Activated B cell treated with CpG ODN at 0.5 μM for 24 hours (primary cell): ENCODE measurements at regions not wholly inside any gene's neighbourhood (a gene's known extent, or its start where the extent isn't known, plus 50 kb on each side); places are given as distances from the start of the nearest gene placed in this dataset.

Source experiments
- ATAC-seq: fragments of 200-7000 bp; cut with Tn5 transposase; one replicate; pipeline ENCODE4 v1.10.0; 2021; ENCODE audit warnings: low read depth, mild to moderate bottlenecking, moderate library complexity
- CTCF ChIA-PET: fragments of 350-600 bp; sonication (Branson Sonifier 250); formaldehyde crosslinking; loops from one replicate; lab custom pipeline; 2021; ENCODE audit warnings: antibody characterized with exemption; lab: Charles Lee
- POLR2A ChIA-PET: fragments of 350-600 bp; sonication (Branson Sonifier 250); formaldehyde crosslinking; loops from one replicate; lab custom pipeline; 2021; ENCODE audit warnings: antibody characterized with exemption; lab: Charles Lee
- DNase-seq: peaks from one replicate; pipeline ENCODE4 v3.0.0; 2022
- H3K27ac Mint-ChIP-seq: one replicate; pipeline ENCODE4 v1.8.0; 2020; ENCODE audit warnings: mixed read lengths
- H3K27me3 Mint-ChIP-seq: one replicate; pipeline ENCODE4 v1.8.0; 2021; ENCODE audit warnings: mixed read lengths
- H3K36me3 Mint-ChIP-seq: one replicate; pipeline ENCODE4 v1.8.0; 2021; ENCODE audit warnings: low read depth, mixed read lengths
- H3K4me1 Mint-ChIP-seq: one replicate; pipeline ENCODE4 v1.8.0; 2021; ENCODE audit warnings: mixed read lengths
- H3K4me3 Mint-ChIP-seq: one replicate; pipeline ENCODE4 v1.8.0; 2020; ENCODE audit warnings: mild to moderate bottlenecking, mixed read lengths
- H3K9me3 Mint-ChIP-seq: one replicate; pipeline ENCODE4 v1.8.0; 2020; ENCODE audit warnings: mixed read lengths
- CTCF ChIP-seq: fragments of 200-600 bp; IDR thresholded peaks from one replicate; pipeline ENCODE4 v1.8.0; 2022; ENCODE audit warnings: antibody characterized with exemption, mild to moderate bottlenecking
- intact Hi-C: fragments of 100-400 bp; cut with micrococcal nuclease; formaldehyde crosslinking; loops from one replicate; pipeline ENCODE4 v1.15.1; 2024

- no peaks in the 10 kb centered on the region for H3K9me3 Mint-ChIP-seq
These were observed 498.1 kb upstream of the FSTL5 start for GRCh38 chr4:162661913-162662312.

GRCh38 chr4:162659716-162660115, 495.9 kb upstream of the FSTL5 start:
- H3K9me3 Mint-ChIP-seq = no peaks in the 10 kb centered on the region

More at GRCh38 chr4:162661913-162662312, 498.1 kb upstream of the FSTL5 start:
- Mint-ChIP-seq H3K4me1 (no peaks in the 10 kb centered on the region), H3K36me3 (no peaks in the 10 kb centered on the region), H3K27ac (no peak overlapping the region), H3K27me3 (no peaks in the 10 kb centered on the region), H3K4me3 (no peak overlapping the region)
- ATAC-seq = no peak
- TF ChIP-seq CTCF = no peak
- ChIA-PET CTCF (no interaction called here), POLR2A (no interaction called here)
- intact Hi-C loops = no loop called here
- DNase-seq = no peak

GRCh38 chr4:162657966-162658365, 494.2 kb upstream of the FSTL5 start:
- POLR2A ChIA-PET = no interaction called here
- Mint-ChIP-seq H3K9me3 (no peaks in the 10 kb centered on the region), H3K4me1 (no peaks in the 10 kb centered on the region), H3K36me3 (no peaks in the 10 kb centered on the region), H3K4me3 (no peak overlapping the region), H3K27me3 (no peaks in the 10 kb centered on the region), H3K27ac (no peak overlapping the region)
- intact Hi-C loops = no loop called here
- no peak for ATAC-seq
- DNase-seq = no peak
- no peak for TF ChIP-seq CTCF
- CTCF ChIA-PET = no interaction called here

More at GRCh38 chr4:162659716-162660115, 495.9 kb upstream of the FSTL5 start:
- H3K27me3 Mint-ChIP-seq = no peaks in the 10 kb centered on the region
- H3K36me3 Mint-ChIP-seq = no peaks in the 10 kb centered on the region
- H3K27ac Mint-ChIP-seq = no peak overlapping the region
- no peak for DNase-seq
- no peaks in the 10 kb centered on the region for H3K4me1 Mint-ChIP-seq
- no peak for ATAC-seq
- ChIA-PET CTCF (no interaction called here), POLR2A (no interaction called here)
- intact Hi-C loops = no loop called here
- H3K4me3 Mint-ChIP-seq = no peak overlapping the region
- TF ChIP-seq CTCF = no peak

- no peaks in the 10 kb centered on the region for H3K4me1 Mint-ChIP-seq
- no peak overlapping the region for H3K4me3 Mint-ChIP-seq
- H3K27me3 Mint-ChIP-seq = no peaks in the 10 kb centered on the region
- no peak for TF ChIP-seq CTCF
- H3K27ac Mint-ChIP-seq = no peak overlapping the region
- ATAC-seq (no peak), DNase-seq (no peak)
- ChIA-PET POLR2A (no interaction called here), CTCF (no interaction called here)
- intact Hi-C loops = no loop called here
- no peaks in the 10 kb centered on the region for H3K36me3 Mint-ChIP-seq
- H3K9me3 Mint-ChIP-seq = no peaks in the 10 kb centered on the region
These were observed 486.4 kb upstream of the FSTL5 start for GRCh38 chr4:162650166-162650565.

- Mint-ChIP-seq H3K36me3 (no peaks in the 10 kb centered on the region), H3K9me3 (no peaks in the 10 kb centered on the region), H3K27ac (no peak overlapping the region), H3K4me3 (no peak overlapping the region), H3K4me1 (no peaks in the 10 kb centered on the region), H3K27me3 (no peaks in the 10 kb centered on the region)
- no peak for ATAC-seq
- TF ChIP-seq CTCF = no peak
- intact Hi-C loops = no loop called here
- no peak for DNase-seq
- ChIA-PET POLR2A (no interaction called here), CTCF (no interaction called here)
These were observed 481.6 kb upstream of the FSTL5 start for GRCh38 chr4:162645381-162645780.
